ENCODE measurements at regions not wholly inside any gene's neighbourhood (a gene's known extent, or its start where the extent isn't known, plus 50 kb on each side); places are given as distances from the start of the nearest gene placed in this dataset.
"Not testable (repeated sequence)": the region's sequence is repeated elsewhere in the genome, so short reads cannot be mapped to it uniquely, and the experiment has no call there.

DNA sequence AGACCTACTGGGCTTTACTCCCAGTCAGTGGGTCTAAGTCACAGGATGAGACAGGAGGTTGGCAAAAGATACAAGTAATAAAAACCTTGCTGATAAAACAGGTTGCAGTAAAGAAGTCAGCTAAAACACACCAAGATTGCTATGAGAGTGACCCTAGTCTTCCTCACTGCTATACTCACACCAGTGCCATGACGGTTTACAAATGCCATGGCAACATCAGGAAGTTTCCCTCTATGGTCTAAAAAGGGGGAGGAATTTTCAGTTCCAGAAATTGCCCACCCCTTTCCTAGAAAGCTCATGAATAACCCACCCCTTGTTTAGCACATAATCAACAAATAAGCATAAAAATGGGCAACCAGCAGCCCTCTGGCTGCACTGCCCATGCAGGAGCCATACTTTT is 966.7 kb upstream of the ROBO1 start:
- TF ChIP-seq, protein P1, sequence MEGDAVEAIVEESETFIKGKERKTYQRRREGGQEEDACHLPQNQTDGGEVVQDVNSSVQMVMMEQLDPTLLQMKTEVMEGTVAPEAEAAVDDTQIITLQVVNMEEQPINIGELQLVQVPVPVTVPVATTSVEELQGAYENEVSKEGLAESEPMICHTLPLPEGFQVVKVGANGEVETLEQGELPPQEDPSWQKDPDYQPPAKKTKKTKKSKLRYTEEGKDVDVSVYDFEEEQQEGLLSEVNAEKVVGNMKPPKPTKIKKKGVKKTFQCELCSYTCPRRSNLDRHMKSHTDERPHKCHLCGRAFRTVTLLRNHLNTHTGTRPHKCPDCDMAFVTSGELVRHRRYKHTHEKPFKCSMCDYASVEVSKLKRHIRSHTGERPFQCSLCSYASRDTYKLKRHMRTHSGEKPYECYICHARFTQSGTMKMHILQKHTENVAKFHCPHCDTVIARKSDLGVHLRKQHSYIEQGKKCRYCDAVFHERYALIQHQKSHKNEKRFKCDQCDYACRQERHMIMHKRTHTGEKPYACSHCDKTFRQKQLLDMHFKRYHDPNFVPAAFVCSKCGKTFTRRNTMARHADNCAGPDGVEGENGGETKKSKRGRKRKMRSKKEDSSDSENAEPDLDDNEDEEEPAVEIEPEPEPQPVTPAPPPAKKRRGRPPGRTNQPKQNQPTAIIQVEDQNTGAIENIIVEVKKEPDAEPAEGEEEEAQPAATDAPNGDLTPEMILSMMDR (IDR thresholded peaks at IDR 0.05; ENCODE audit: low read depth, low read length): no peak
- H3K36me3 ChIP-seq: no peaks in the 10 kb centered on the region
- H3K4me3 ChIP-seq (ENCODE audit: low read depth, low read length): no peak overlapping the region
- H3K27me3 ChIP-seq (ENCODE audit: insufficient read depth, low read depth, severe bottlenecking): no peaks in the 10 kb centered on the region
- no peaks in the 10 kb centered on the region for H3K9me3 ChIP-seq (ENCODE audit: severe bottlenecking)
- no peak overlapping the region for H3K27ac ChIP-seq
- no peak for DNase-seq

DNA sequence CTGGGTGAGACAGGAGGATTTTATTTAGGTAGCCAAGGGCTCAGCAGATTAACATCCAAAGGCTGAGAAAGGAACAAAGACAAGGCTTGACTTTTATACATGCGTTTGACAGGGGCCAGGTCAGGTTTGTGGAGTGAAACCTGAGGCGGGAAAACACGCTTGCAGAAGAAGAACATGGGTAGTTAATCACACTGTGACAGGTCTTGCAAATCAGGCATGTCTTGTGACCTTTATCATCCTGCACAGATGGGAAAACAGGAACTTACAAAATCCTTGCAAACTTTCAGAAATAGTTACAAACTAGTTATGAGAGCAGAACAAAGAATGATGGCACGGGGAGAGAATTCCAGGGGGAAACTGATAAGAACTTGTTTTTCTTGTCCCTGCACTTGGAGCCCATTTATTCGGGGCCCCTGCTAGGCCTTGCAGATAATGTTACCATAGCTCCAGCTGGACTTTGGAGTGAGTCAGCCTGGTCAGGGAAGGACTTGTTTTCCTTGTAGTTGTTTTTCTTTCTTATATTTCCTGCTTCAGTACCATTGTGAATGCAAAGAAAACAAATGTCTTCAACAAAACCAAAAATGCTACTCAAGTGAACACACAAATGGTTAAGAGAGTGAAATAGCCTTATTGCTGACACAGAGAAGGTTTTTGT is 965.9 kb upstream of the ROBO1 start:
- TF ChIP-seq, protein P1 (IDR thresholded peaks at IDR 0.05; ENCODE audit: low read depth, low read length): no peak
- no peak overlapping the region for H3K4me3 ChIP-seq (ENCODE audit: low read depth, low read length)
- H3K27me3 ChIP-seq (ENCODE audit: insufficient read depth, low read depth, severe bottlenecking): no peaks in the 10 kb centered on the region
- no peaks in the 10 kb centered on the region for H3K9me3 ChIP-seq (ENCODE audit: severe bottlenecking)
- no peak for DNase-seq
- no peak overlapping the region for H3K27ac ChIP-seq
- H3K36me3 ChIP-seq: no peaks in the 10 kb centered on the region

DNA sequence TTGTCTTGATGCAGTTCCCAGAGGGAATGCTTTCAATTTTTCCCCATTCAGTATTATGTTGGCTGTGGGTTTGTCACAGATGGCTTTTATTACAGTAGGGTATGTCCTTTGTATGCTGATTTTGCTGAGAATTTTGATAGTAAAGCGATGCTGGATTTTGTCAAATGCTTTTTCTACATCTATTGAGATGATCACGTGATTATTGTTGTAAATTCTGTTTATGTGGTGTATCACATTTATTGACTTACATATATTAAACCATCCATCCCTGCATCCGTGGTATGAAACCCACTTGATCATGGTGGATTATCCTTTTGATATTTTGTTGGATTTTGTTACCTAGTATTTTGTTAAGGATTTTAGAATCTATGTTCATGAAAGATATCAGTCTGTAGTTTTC is 959.8 kb upstream of the ROBO1 start:
- not testable (repeated sequence) for DNase-seq; H3K4me3 ChIP-seq (ENCODE audit: low read depth, low read length); H3K9me3 ChIP-seq (ENCODE audit: severe bottlenecking); H3K27ac ChIP-seq; H3K36me3 ChIP-seq; H3K27me3 ChIP-seq (ENCODE audit: insufficient read depth, low read depth, severe bottlenecking)

DNA sequence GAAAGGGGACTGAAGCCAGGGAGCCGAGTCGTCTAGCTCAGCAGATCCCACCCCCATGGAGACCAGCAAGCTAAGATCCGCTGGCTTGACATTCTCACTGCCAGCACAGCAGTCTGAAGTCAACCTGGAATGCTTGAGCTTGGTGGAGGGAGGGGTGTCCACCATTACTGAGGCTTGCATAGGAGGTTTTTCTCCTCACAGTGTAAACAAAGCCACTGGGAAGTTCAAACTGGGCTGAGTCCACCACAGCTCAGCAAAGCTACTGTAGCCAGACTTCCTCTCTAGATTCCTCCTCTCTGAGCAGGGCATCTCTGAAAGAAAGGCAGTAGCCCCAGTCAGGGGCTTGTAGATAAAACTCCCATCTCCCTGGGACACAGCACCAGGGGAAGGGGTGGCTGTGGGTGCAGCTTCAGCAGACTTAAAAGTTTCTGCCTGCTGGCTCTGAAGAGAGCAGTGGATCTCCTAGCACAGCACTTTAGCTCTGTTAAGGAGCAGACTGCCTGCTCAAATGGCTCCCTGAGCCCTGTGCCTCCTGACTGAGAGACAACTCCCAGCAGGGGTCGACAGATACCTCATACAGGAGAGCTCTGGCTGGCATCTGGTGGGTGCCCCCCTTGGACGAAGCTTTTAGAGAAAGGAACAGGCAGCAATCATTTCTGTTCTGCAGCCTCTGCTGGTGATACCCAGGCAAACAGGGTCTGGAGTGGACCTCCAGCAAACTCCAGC is 942.0 kb upstream of the ROBO1 start:
- not testable (repeated sequence) for DNase-seq; H3K36me3 ChIP-seq; H3K27me3 ChIP-seq (ENCODE audit: insufficient read depth, low read depth, severe bottlenecking); H3K4me3 ChIP-seq (ENCODE audit: low read depth, low read length); H3K27ac ChIP-seq; H3K9me3 ChIP-seq (ENCODE audit: severe bottlenecking)

DNA sequence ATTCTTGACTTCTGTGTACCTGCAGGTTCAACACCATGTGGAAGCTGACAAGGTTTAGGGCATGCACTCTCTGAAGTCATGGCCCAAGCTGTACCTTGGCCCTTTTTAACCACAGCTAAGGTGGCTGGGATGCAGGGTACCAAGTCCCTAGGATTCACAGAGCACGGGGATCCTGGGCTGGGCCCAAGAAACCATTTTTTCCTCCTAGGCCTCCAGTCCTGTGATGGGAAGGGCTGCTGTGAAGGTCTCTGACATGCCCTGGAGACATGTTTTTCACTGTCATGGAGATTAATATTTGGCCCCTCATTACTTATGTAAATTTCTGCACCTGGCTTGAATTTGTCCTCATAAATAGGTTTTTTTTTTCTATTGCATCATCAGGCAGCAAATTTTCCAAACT is 937.5 kb upstream of the ROBO1 start:
- Histone ChIP-seq H3K27me3 (ENCODE audit: insufficient read depth, low read depth, severe bottlenecking) (no peaks in the 10 kb centered on the region), H3K9me3 (ENCODE audit: severe bottlenecking) (peaks cover 4% of the 10 kb centered on the region), H3K4me3 (ENCODE audit: low read depth, low read length) (no peak overlapping the region), H3K36me3 (no peaks in the 10 kb centered on the region), H3K27ac (no peak overlapping the region)
- no peak for DNase-seq
- TF ChIP-seq, protein P1 (IDR thresholded peaks at IDR 0.05; ENCODE audit: low read depth, low read length): no peak

DNA sequence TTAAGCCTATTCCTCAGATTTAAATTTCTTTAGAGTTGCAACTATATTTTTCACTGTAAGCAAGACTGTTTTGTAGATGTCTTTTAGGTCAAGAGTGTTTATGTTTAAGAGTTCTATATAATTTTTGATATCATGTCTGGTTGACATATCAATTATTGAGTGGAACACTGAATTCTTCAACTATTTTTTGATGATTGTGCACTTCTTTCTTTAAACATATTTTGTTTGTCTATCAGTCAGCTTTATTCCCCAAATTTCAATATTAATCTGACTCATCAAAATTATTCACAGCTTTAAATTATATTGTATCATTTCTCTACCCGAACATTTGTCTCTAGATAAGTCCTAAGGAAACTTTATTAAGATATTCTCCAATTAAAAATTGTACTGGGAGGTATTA is 933.6 kb upstream of the ROBO1 start:
- no peak overlapping the region for H3K4me3 ChIP-seq (ENCODE audit: low read depth, low read length)
- H3K27ac ChIP-seq: no peak overlapping the region
- no peak for DNase-seq
- H3K9me3 ChIP-seq (ENCODE audit: severe bottlenecking): peaks cover 4% of the 10 kb centered on the region
- TF ChIP-seq, protein P1 (IDR thresholded peaks at IDR 0.05; ENCODE audit: low read depth, low read length): no peak
- no peaks in the 10 kb centered on the region for H3K27me3 ChIP-seq (ENCODE audit: insufficient read depth, low read depth, severe bottlenecking)
- no peaks in the 10 kb centered on the region for H3K36me3 ChIP-seq

DNA sequence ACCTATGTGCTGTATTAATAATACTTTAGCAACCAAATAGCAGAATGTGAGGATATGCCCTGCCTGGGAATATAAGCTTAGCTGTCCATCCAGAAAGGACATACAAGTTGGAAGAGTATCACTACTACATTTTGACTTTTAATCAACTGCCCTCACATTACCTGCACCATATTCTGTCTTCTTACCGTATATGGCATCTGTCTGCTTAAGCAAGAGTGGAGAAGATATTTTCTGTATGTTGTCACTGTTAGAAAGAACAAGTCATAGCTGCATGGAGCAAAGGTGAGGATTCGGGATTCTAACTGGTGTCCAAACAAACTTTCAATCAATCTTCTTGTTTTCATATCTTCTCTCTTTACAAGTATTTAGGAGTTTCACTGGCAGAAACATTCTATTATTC is 929.5 kb upstream of the ROBO1 start:
- H3K27ac ChIP-seq: no peak overlapping the region
- TF ChIP-seq, protein P1 (IDR thresholded peaks at IDR 0.05; ENCODE audit: low read depth, low read length): no peak
- H3K36me3 ChIP-seq: no peaks in the 10 kb centered on the region
- no peaks in the 10 kb centered on the region for H3K27me3 ChIP-seq (ENCODE audit: insufficient read depth, low read depth, severe bottlenecking)
- H3K9me3 ChIP-seq (ENCODE audit: severe bottlenecking): no peaks in the 10 kb centered on the region
- no peak for DNase-seq
- H3K4me3 ChIP-seq (ENCODE audit: low read depth, low read length): no peak overlapping the region
